NCI-H345 treated with DMSO at 0.1 percent for 48 hours (cell line): ENCODE measurements at regions not wholly inside any gene's neighbourhood (a gene's known extent, or its start where the extent isn't known, plus 50 kb on each side); places are given as distances from the start of the nearest gene placed in this dataset.

Experiments used
- DNase-seq: peaks from one replicate; lab custom pipeline; 2025; ENCODE audit not compliant: unreplicated experiment; lab: John Stamatoyannopoulos, UW

DNA sequence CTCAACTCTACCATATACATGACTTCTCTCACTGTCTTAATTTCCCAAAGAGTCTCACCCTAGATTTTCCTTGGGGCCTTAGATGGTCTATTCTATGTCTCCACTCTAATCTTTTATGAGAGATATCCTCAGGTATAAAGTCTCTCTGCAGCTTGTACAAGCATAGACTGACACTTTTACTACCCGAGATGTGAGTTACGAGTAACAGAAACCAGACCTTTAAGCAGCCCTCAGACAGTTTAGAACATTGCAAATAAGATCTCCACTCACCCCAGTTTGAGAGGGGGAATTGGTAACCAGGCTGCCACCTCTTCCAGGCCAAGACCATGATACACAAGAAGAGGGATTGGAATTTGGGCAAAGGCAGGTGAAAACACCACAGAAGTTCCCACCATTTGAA is 542.5 kb downstream of the TLE4 start:
- DNase-seq = no peak

DNA sequence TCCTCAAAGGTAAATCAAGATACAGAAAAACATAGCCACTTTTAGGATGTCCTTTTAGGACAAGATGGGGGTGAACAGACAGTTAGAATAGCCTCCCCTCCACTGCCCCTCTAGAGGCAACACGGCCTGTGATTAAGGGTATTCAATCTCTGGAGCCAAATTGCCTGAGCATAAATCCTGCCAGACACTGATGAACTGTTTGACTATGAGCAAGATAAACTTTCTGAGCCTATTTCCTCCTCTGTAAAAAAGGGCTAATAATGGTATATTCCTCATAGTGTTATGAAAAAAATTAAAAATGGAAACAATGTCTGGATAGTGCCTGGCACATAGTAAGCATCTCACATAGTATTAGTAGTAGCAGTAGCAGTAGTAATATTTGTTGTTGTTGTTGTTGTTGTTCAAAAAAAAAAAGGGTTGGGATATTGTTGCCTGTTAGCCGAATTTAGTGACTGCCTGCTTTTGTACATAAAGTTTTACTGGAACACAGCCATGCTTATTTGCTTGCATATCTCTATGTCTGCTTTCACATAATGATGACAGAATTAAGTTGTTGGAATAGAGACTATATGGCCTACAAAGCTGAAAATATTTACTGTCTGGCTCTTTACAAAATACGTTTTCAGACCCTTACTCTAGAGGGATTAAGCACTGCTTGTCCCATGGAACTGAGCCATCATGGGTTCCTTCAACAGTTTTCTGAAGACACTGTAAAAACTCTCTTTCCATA is 536.3 kb downstream of the TLE4 start:
- DNase-seq = no peak

DNA sequence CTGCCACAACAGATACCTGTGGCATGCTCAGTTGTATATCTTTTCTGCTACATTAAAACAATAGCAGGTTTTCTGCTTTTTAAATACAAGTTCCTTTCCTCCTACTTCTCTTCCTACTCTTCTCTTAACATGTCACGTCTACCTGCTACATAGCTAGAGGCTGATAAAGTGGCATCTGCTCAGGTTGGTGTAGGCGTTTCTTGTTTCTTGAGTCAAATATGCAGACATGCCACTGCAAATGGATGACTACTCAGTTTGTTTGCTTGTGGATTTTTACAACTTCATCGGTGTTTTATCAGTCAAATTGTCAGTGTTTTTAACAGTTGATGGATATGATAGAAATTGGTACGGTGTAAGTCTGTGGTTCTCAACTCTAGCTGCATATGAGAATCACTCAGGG is 525.7 kb downstream of the TLE4 start:
- no peak for DNase-seq

DNA sequence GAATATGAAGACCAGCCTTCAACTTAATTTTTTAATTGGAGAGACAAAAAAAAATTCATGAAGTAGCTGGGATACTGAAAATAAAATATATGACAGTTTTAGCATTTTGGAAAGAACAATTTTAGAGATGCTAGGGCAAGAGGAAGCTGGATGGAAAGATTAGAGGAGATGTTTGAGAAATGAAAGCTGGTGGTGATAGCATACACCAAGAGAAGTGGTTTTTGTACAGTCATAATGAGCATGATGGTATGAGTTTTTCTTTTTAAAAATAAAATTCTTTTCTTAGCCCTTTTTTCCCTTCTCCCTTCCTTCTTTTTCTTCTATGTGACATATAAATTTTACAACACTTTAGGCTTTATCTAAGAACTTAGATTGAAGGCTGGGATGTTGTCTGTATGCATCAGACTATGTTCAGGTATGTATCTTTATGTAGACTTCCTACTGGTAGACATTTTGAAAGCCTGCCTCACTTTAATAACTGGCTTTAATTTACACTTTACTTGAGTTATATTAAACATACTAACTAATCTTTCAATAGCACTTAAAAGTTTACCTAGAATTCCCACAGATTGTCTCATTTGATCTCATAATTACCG is 522.5 kb downstream of the TLE4 start:
- no peak for DNase-seq

DNA sequence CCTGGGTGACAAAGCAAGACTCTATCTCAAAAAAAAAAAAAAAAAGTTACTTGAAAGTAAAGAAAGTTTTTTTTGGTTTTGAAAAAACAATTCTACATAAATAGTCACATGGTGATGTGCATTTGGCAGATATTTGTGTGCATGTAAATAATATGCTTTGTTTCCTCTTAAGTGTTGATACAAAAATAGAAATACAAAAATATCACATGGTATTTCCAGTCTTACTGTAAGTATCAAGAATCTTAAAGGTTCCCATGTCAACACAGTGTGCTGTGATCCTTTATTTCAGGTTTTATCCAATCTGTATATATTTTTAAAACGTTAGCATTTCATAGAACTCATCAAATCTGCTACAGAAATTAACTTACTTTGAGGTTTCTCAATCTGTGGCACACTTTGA is 521.9 kb downstream of the TLE4 start:
- DNase-seq = no peak

DNA sequence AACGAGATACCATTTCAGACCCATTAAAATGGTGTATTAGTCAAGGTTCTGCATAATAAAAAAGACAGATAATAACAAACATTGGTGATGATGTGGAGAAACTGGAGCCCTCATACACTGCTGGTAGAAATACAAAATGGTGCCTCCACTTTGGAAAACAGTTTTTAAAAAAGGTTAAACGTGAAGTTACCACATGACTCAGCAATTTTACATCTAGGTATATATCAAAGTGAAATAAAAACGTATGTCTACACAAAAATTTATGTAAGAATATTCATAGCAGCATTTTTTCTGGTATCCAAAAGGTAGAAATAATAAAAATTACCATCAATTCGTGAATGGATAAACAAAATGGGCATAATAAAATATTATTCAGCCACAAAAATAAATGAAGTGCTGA is 519.8 kb downstream of the TLE4 start:
- DNase-seq = no peak

DNA sequence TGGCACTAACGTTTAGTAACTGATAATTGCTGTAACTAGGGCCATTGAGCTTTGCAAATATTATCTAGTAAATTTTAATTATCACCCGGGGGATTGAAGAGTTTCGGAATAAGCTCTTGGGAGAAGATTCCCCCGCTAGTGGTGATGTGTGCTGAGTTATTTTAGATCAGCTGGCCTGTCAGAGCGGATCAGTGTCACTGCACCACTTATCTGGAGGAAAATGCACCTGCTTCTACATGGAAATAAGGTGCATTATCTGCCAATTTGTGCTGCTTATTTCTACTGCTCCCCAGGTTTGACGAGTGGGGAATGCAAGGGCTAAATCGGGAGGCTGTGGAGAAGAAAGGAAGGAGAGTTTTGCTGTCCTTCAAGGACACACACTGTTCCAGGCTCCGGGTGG is 518.6 kb downstream of the TLE4 start:
- no peak for DNase-seq

DNA sequence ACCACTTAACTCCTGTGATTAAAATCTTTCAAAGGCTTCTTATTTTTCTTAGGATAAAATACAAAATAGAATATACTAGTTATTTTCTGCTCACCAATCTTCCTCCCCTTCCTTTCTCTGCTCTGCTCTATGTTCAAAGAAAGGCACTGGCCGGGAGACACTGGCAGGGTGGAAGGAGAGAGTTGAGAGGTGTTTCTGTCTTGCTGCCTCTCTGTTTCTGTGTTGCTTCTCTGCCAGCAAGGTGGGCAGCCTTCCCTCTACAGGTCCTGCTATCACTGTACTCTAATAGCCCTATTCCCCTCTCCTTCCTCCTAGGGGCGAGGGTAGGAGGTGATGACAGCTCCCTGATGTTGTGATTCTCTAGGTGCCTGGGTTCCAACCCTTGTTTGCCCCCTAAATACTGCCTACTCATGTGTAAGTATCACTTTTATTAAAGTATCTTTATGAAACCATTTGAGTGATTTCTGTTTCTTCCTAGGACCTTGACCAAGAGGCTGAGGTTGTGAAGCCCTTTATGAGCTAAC is 515.1 kb downstream of the TLE4 start:
- no peak for DNase-seq

DNA sequence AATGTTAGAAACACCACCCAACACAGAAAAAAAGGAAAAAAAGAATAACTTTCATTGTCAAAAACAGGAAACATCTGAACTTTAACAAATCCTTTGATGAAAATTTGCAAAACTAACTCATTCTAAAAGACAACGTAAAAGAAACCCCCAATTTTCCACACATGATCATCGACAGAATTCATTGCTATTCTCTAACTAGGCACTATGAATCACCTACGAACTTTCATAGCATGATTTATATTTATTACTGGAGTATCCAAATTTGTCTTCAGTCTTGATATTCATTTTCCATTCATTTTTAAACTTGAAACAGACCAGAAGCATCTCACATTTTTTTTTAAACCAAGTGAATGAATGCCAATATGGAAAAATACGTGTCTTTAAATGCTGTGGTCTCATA is 514.6 kb downstream of the TLE4 start:
- DNase-seq = no peak

DNA sequence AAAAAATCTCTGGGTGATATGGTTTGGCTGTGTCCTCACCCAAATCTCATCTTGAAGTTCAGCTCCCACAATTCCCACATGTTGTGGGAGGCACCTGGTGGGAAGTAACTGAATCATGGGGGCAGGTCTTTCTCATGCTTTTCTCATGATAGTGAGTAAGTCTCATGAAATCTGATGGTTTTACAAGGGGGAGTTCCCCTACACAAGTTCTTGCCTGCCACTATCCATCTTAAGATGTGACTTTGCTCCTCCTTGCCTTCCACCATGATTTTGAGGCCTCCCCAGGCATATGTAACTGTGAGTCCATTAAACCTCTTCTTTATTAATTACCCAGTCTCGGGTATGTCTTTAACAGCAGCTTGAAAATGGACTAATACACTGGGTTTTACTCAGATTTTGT is 513.9 kb downstream of the TLE4 start:
- no peak for DNase-seq

DNA sequence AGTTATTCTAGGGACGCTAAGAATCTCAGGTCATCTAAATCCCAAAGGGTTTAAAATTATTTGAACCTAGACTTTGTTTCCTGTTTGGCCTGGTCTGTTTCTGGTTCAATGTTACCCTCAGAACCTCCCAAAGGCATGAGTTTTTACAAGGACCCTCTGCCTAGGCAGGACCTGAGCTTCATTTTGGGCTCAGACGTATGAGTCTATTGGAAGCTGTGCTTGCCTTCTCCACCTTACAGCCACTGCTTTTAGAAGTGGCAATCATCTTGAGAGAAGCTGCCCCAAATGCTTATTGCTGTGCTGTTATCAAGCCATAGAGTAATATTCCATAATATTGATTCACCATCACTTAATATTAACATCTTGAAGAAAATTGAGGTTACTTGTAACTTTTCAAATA is 510.4 kb downstream of the TLE4 start:
- no peak for DNase-seq

DNA sequence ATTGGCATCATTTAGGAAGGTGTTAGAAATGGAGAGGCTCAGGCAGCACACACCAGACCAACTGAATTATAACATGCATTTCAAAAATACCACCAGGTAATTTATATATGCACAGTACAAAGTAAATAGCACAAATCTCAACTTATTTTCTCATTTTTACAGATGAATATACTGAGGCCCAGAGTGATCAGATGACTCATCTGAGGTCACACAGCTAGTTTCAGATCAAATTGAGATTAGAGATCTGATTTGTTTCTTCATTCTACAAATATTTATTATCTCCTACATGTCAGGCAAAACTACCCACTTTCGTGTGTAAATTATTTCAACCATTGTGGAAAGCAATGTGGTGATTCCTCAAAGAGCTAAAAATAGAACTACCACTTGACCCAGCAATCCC is 507.1 kb downstream of the TLE4 start:
- no peak for DNase-seq

DNA sequence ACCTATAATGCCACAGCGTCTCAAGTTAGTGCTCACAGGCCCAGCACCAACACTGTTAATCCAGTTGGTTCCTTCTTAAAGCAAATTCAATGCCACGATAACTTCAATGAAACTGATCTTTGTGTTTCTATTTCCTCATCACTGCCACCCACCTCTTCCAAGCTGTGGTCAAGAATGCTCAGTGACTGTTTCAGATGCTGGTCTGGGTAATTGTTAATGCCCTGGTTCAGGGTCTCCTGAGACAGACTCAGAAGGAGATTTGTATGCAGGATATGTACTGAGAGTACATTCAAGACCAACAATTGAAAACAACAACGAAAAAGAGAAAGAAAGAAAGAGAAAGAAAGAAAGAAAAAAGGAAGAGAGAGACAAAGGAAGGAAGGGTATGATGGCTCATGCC is 505.3 kb downstream of the TLE4 start:
- DNase-seq = no peak

DNA sequence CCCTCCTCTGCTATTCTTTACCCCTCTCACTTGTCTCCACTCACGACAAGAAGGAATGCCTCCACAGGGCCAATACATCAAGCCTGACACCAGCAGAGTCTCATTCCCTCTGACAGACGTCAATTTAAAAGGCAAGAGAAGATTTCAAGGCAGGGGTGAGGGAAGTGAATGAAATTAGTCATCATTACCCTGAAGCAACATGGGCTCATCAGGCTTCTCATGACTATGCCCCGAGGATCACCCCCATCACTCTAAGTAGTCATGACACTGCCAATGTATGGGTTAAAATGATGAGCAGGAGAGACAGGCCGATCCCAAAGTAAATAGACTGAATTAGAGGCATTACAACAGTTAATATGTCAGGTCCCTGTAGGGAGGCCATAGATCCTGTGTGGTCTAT is 504.4 kb downstream of the TLE4 start:
- no peak for DNase-seq

DNA sequence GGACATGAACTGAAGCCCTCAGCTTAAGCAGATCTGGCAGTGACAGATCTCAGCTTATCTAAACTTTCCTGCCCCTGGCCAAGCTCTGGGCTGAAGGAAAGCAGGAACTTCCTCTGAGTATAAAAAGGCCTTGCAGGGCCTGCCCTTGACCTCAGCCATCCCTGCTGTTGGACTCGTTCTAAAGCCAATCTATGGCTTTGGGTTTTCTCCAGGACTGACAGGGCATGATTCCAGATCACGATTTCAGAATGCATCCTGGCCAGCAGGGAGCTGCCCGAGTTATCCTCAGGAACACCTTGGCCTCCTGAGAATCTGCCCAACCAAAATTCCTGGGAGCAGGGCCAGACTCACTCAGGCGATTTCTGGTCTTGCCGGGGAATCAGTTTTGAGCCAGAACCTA is 502.7 kb downstream of the TLE4 start:
- DNase-seq = no peak

DNA sequence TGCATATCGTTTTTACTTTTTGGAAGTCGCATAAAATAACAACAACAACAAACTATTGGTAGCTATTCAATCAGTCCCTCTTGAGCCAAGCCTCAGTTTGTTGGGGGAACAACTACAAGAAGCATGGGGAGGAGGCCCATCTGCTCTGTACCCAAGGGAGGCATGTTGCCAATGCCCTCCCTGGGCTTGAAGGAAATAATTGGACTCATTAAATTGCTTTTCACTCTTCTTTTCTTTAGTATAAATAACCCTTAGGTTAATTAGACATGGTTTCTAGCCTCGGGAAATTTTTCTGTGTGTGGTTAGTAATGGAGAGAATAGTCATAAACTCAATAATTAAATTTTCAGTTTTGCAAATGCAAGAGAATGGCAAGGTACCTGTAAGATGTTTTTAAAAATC is 500.7 kb downstream of the TLE4 start:
- no peak for DNase-seq

DNA sequence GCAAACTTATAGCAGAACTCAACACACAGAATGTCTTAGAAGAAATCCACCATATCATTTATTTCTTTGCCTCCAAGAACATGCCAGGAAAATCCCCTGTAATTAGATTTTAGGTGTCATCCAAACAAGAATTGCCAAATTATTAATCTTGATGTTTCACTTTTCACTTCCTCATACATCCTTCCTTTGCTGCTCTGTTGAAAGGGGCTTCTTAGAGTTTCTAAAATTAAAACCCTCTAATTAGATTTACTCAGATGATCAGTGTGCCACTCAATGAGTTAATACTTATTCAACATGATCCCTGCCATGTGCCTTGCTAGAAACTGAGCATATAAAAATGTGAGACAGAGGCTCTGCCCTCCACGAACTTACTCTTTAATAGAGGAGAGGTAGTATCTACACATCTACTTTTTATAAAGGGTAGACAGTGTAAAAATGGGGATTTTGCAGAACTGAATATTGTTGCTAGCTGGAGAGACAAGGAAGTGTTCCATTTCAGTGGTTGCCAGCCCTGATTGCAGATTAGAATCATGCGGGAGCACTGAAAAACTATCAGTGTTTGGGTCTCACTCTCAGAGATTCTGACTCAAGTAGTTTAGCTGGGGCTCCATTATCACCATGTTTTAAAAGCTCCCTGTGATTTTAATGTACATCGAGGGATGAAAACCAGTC is 498.4 kb downstream of the TLE4 start:
- DNase-seq = no peak

DNA sequence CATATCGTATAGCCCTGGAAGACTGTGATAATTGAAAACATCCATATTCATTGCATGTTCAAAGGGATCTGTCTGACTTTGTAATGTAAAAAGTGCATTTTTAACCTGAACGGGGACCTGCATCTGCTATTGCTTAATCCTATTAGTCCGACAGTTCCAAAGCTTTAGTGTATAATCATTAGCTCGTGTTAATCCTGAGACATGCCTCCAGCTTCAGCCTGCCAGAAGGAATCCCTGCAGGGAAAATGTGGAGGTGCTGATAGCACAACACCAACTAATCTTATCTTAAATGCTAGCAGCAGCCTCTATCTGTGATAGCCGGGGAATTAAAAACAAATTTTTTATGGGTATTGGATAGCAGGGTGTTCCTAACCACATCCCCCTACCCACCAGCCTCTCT is 495.2 kb downstream of the TLE4 start:
- no peak for DNase-seq

DNA sequence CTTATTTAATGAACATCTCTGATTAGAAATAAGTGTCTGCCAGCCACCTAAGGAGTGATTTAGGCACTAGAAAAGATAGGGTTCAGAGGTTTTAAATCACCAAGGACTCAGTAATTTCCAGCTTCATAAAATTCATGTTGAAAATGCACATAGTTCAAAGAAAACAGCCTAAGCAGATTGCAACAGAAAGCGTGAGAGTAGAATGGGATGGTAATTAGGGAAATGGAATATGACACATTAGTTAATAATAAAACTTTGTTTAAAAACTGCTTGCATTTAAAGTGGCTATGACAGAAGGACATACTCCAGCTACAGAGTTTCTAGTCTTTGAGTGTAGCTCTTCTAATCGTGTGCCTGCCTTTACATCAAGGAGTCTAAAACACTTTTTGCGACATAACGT is 490.8 kb downstream of the TLE4 start:
- DNase-seq = no peak

DNA sequence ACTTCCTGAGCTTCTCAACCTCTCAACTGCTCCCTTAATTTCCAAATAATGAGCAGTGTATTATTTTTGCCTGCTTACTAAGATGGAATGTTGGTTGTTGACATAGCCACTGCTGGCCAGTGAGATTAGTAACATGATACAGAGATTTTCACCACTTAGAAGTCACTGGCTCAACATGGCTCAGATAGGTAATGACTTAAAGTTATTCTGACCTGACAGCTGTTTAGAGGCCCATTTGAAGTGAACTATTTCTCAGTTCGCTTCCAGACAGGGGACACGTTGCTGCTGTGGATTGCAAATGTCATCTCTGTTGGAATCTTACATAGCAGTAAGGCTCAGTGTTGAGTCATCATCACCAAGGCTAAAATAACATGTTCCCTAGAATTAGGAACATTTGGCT is 490.2 kb downstream of the TLE4 start:
- no peak for DNase-seq

DNA sequence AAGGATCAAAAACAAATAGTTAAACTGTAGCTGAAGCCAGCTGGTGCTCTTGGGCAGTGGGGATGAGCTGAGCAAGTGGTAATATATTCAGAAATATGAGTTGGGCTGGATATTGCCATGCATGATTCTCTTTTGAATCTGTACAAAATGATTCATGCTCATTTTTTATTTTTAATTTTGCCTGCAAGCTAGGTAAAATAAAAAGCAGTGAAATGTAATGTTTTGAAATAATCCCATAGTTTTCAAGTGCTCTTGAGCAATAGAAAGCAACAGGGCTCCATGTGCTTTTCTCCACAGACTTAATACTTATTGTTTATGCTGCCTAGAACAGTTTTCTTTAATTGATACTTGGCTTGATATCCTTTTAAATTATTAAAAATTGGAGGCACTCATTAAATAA is 489.3 kb downstream of the TLE4 start:
- DNase-seq = no peak

DNA sequence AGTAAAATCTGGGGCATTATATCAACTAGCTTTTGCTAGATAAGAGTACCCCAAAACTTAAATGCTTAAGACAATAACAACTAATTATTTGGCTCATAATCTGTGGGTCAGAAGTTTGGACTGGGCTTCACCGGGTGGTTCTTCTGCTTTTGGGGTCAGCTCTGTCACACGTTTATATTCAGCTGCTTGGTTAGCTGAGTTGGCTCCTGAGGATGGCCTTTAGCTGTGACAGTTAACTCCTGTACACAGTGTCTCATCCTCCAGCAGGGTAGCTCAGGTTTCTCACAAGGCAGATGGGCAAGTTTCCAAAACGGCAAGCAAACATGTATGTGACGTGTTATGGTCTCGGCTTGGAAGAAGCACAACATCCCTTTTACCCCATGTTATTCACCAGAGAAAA is 488.2 kb downstream of the TLE4 start:
- DNase-seq = no peak
